ENCODE measurements at regions not wholly inside any gene's neighbourhood (a gene's known extent, or its start where the extent isn't known, plus 50 kb on each side); places are given as distances from the start of the nearest gene placed in this dataset.
"Not testable (repeated sequence)": the region's sequence is repeated elsewhere in the genome, so short reads cannot be mapped to it uniquely, and the experiment has no call there.

GRCh38 chr13:38002606-38003005, 133.0 kb upstream of the TRPC4 start:
- no peak for DNase-seq (ENCODE audit: low read depth in 2 of 2)

GRCh38 chr13:37997641-37998040, 128.1 kb upstream of the TRPC4 start:
- no peak for DNase-seq (ENCODE audit: low read depth in 2 of 2)

GRCh38 chr13:37995092-37995491, 125.5 kb upstream of the TRPC4 start:
- DNase-seq (ENCODE audit: low read depth in 2 of 2) = no peak

GRCh38 chr13:37986811-37987210, 117.2 kb upstream of the TRPC4 start:
- DNase-seq (ENCODE audit: low read depth in 2 of 2) = no peak

GRCh38 chr13:37985281-37985680, 115.7 kb upstream of the TRPC4 start:
- no peak for DNase-seq (ENCODE audit: low read depth in 2 of 2)

GRCh38 chr13:37984357-37984756, 114.8 kb upstream of the TRPC4 start:
- DNase-seq (ENCODE audit: low read depth in 2 of 2) = no peak

GRCh38 chr13:37981932-37982331, 112.4 kb upstream of the TRPC4 start:
- DNase-seq (ENCODE audit: low read depth in 2 of 2) = no peak

- no peak for DNase-seq (ENCODE audit: low read depth in 2 of 2)
These were observed 109.1 kb upstream of the TRPC4 start for GRCh38 chr13:37978680-37979079.

GRCh38 chr13:37968555-37968954, 99.0 kb upstream of the TRPC4 start:
- DNase-seq (ENCODE audit: low read depth in 2 of 2) = no peak

- no peak for DNase-seq (ENCODE audit: low read depth in 2 of 2)
These were observed 96.7 kb upstream of the TRPC4 start for GRCh38 chr13:37966266-37966665.

GRCh38 chr13:37960427-37960826, 90.9 kb upstream of the TRPC4 start:
- DNase-seq (ENCODE audit: low read depth in 2 of 2) = no peak

- DNase-seq (ENCODE audit: low read depth in 2 of 2) = no peak
These were observed 89.7 kb upstream of the TRPC4 start for GRCh38 chr13:37959284-37959683.

GRCh38 chr13:37956536-37956935, 87.0 kb upstream of the TRPC4 start:
- no peak for DNase-seq (ENCODE audit: low read depth in 2 of 2)

GRCh38 chr13:37954597-37954996, 85.0 kb upstream of the TRPC4 start:
- DNase-seq (ENCODE audit: low read depth in 2 of 2) = not testable (repeated sequence)

GRCh38 chr13:37954191-37954590, 84.6 kb upstream of the TRPC4 start:
- no peak for DNase-seq (ENCODE audit: low read depth in 2 of 2)

GRCh38 chr13:37953696-37954095, 84.1 kb upstream of the TRPC4 start:
- no peak for DNase-seq (ENCODE audit: low read depth in 2 of 2)

- no peak for DNase-seq (ENCODE audit: low read depth in 2 of 2)
These were observed 80.4 kb upstream of the TRPC4 start for GRCh38 chr13:37950016-37950415.

GRCh38 chr13:37947419-37948140, 78.0 kb upstream of the TRPC4 start:
- no peak for DNase-seq (ENCODE audit: low read depth in 2 of 2)

- no peak for DNase-seq (ENCODE audit: low read depth in 2 of 2)
These were observed 76.3 kb upstream of the TRPC4 start for GRCh38 chr13:37945651-37946575.

- DNase-seq (ENCODE audit: low read depth in 2 of 2) = no peak
These were observed 75.4 kb upstream of the TRPC4 start for GRCh38 chr13:37944869-37945442.

GRCh38 chr13:37944081-37944868, 74.7 kb upstream of the TRPC4 start:
- DNase-seq (ENCODE audit: low read depth in 2 of 2) = no peak

GRCh38 chr13:37942929-37943328, 73.4 kb upstream of the TRPC4 start:
- no peak for DNase-seq (ENCODE audit: low read depth in 2 of 2)

Measured in dermis microvascular lymphatic vessel endothelial cell (primary cell).